Stimulated activated naive CD4-positive, alpha-beta T cell (primary cell): ENCODE measurements at regions not wholly inside any gene's neighbourhood (a gene's known extent, or its start where the extent isn't known, plus 50 kb on each side); places are given as distances from the start of the nearest gene placed in this dataset.

Experiments
- DNase-seq, 6 experiments: peaks; one replicate each; lab custom pipeline; 2025; lab: John Stamatoyannopoulos, UW

GRCh38 chr5:38099205-38100168 is 158.9 kb upstream of the EGFLAM start:
- no peak for DNase-seq

GRCh38 chr5:38094889-38095288 is 163.5 kb upstream of the EGFLAM start:
- no peak for DNase-seq

- DNase-seq = no peak
Observed at GRCh38 chr5:38093855-38094254, 164.5 kb upstream of the EGFLAM start.

GRCh38 chr5:38086777-38087176 is 171.6 kb upstream of the EGFLAM start:
- DNase-seq = no peak

- no peak for DNase-seq
Observed at GRCh38 chr5:38079620-38080402, 178.5 kb upstream of the EGFLAM start.

- DNase-seq = no peak
Observed at GRCh38 chr5:38078161-38078560, 180.2 kb upstream of the EGFLAM start.

GRCh38 chr5:38077652-38078051 is 180.7 kb upstream of the EGFLAM start:
- DNase-seq = no peak

GRCh38 chr5:38071831-38072694 is 186.3 kb upstream of the EGFLAM start:
- no peak for DNase-seq

GRCh38 chr5:38070304-38070950 is 187.9 kb upstream of the EGFLAM start:
- no peak for DNase-seq

GRCh38 chr5:38069360-38069759 is 189.0 kb upstream of the EGFLAM start:
- DNase-seq = no peak

GRCh38 chr5:38060354-38060753 is 198.0 kb upstream of the EGFLAM start:
- DNase-seq = no peak

- DNase-seq = no peak
Observed at GRCh38 chr5:38059876-38060275, 198.5 kb upstream of the EGFLAM start.

- no peak for DNase-seq
Observed at GRCh38 chr5:38051711-38052511, 206.4 kb upstream of the EGFLAM start.

GRCh38 chr5:38048400-38048799 is 208.6 kb upstream of the GDNF start:
- DNase-seq = no peak

GRCh38 chr5:38046103-38046502 is 206.3 kb upstream of the GDNF start:
- DNase-seq = no peak

GRCh38 chr5:38045446-38045845 is 205.6 kb upstream of the GDNF start:
- DNase-seq = no peak

- DNase-seq = no peak
Observed at GRCh38 chr5:38039826-38040225, 200.0 kb upstream of the GDNF start.

- DNase-seq = no peak
Observed at GRCh38 chr5:38039091-38039490, 199.2 kb upstream of the GDNF start.

- DNase-seq = no peak
Observed at GRCh38 chr5:38036765-38037164, 196.9 kb upstream of the GDNF start.

- no peak for DNase-seq
Observed at GRCh38 chr5:38032149-38032548, 192.3 kb upstream of the GDNF start.

- DNase-seq = no peak
Observed at GRCh38 chr5:38031304-38031703, 191.5 kb upstream of the GDNF start.
